ENCODE measurements at regions not wholly inside any gene's neighbourhood (a gene's known extent, or its start where the extent isn't known, plus 50 kb on each side); places are given as distances from the start of the nearest gene placed in this dataset.

DNA sequence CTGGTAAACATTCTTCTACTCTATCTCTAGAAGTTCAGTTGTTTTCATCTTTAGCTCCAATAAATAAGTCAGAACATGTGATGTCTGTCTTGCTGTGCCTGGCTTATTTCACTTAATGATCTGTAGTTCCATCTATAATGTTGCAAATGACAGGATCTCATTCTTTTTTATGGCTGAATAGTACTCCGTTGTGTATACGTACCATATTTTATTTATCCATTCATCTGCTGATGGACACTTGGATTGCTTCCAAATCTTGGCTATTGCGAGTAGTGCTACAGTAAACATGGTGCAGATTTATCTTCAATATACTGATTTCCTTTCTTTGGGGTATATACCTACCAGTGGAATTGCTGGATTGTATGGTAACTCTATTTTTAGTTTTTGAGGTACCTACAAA is 124.4 kb downstream of the ZNF33B start:
- Histone ChIP-seq H3K4ac (ENCODE audit: low read depth, low read length) (no peak overlapping the region), H2BK120ac (ENCODE audit: low read depth, low read length) (no peak overlapping the region), H3K18ac (ENCODE audit: low read depth, low read length) (no peak overlapping the region), H3K14ac (replicated peaks; ENCODE audit: low read depth, low read length) (no peak overlapping the region), H2AK5ac (ENCODE audit: low read depth, low read length) (no peak overlapping the region), H3K23ac (ENCODE audit: low read depth, low read length) (no peak overlapping the region), H3K4me1 (ENCODE audit: control insufficient read depth, insufficient read depth, low read length) (no peaks in the 10 kb centered on the region), H3K4me2 (ENCODE audit: low read depth, low read length) (no peak overlapping the region), H4K20me1 (ENCODE audit: insufficient read depth, low read length) (no peaks in the 10 kb centered on the region), H3K9me3 (ENCODE audit: control insufficient read depth, insufficient read depth, low read length) (peaks cover 27% of the 10 kb centered on the region), H4K8ac (ENCODE audit: low read depth in 2 of 2, low read length in 2 of 2) (no peak overlapping the region), H3K56ac (ENCODE audit: extremely low read depth, insufficient read depth, low read length) (no peak overlapping the region), H3K9ac (ENCODE audit: low read depth, low read length) (no peak overlapping the region), H2BK5ac (ENCODE audit: low read depth, low read length, poor library complexity, severe bottlenecking) (no peak overlapping the region), H3K79me1 (ENCODE audit: low read depth in 1 of 2, low read length in 2 of 2) (no peaks in the 10 kb centered on the region), H2BK20ac (ENCODE audit: low read depth, low read length) (no peak overlapping the region), H3K27me3 (ENCODE audit: control insufficient read depth, insufficient read depth, low read length) (no peaks in the 10 kb centered on the region), H4K91ac (ENCODE audit: insufficient read depth, low read depth, low read length) (no peak overlapping the region), H3K36me3 (ENCODE audit: control insufficient read depth, insufficient read depth, low read length) (no peaks in the 10 kb centered on the region), H2AFZ (replicated peaks; ENCODE audit: low read length, poor library complexity) (no peak overlapping the region), H2BK15ac (ENCODE audit: low read depth, low read length) (no peak overlapping the region), H3K27ac (ENCODE audit: insufficient read depth, low read length) (no peak overlapping the region), H3K4me3 (ENCODE audit: insufficient read depth, low read depth, low read length) (no peak overlapping the region), H4K5ac (ENCODE audit: low read depth, low read length) (no peak overlapping the region), H2AK9ac (replicated peaks; ENCODE audit: low read depth, low read length, poor library complexity) (no peak overlapping the region), H3K9me1 (ENCODE audit: insufficient read depth, low read length) (no peaks in the 10 kb centered on the region)
- dilution Hi-C loops (cut with HindIII; ENCODE audit: low sequenced_read_pairs, unreplicated experiment) = no loop called here
- no peak for DNase-seq
- no TSS peak for BruUV-seq (replicated peaks)
- WGBS, 2 experiments (ENCODE audit: extremely low coverage in 2 of 2, insufficient read length in 1 of 2) = no CpG with 5 or more reads among the region's 3 CpGs
- ChIA-PET CTCF (no interaction called here), POLR2A (ENCODE audit: unreplicated experiment) (no interaction called here)
- intact Hi-C loops (cut with micrococcal nuclease) = no loop called here
- ATAC-seq (ENCODE audit: low read depth) = no peak
- no peak for TF ChIP-seq RCOR1 (IDR thresholded peaks at IDR 0.05; ENCODE audit: insufficient replicate concordance, low read length)
- no peak for TF ChIP-seq MXI1 (IDR thresholded peaks at IDR 0.05; ENCODE audit: borderline replicate concordance, low read depth, low read length)
- TF ChIP-seq POLR2A (IDR thresholded peaks at IDR 0.05; ENCODE audit: low read depth, low read length) = no peak
- TF ChIP-seq CHD1 (IDR thresholded peaks at IDR 0.05; ENCODE audit: low read depth, low read length) = no peak
- TF ChIP-seq RFX5 (IDR thresholded peaks at IDR 0.05; ENCODE audit: low read depth, low read length) = no peak
- TF ChIP-seq SMC3 (IDR thresholded peaks at IDR 0.05; ENCODE audit: low read depth, low read length) = no peak
- TF ChIP-seq NFE2L2 (IDR thresholded peaks at IDR 0.05; ENCODE audit: low read depth, low read length) = no peak
- no peak for TF ChIP-seq MAZ (IDR thresholded peaks at IDR 0.05; ENCODE audit: borderline replicate concordance, low read depth, low read length)
- TF ChIP-seq MAFK (IDR thresholded peaks at IDR 0.05; ENCODE audit: low read depth, low read length) = no peak
- in situ Hi-C loops (cut with MboI; ENCODE audit: low sequenced_read_pairs) = no loop called here
